ENCODE measurements at regions not wholly inside any gene's neighbourhood (a gene's known extent, or its start where the extent isn't known, plus 50 kb on each side); places are given as distances from the start of the nearest gene placed in this dataset.

DNA sequence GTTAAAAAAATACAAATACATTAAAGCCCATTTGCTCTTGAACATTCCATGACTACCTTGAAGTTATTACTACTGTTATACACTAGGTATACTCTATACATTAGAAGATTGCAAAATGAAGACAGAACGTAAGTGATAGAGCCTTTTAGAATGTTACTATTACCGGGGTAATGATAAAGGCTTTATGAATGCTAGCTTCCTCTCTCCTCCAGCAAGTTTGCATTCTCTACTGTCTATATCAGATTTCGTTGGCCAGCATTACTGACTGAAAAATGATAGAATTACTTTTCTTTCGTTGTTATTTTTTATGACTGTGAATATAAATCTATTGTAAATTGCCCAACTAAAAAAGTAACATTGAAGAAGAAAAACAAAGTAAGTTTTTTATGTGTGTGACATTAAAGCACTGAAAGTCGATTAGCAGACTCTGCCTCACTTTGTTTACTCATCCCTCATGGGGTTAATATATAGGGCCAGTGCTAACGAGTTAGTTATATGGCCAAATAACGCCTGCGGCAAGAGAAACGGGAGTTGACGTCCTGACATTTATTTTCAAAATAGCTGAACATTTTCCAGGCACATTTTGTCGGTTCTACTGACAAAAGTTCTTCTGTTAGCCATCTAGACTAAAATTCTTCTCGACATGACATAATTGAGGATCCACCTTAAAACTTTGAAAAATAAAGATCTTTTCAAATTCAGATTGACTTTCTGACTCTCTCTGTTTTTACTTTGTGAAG, 163.8 kb upstream of the KITLG start:
- TF ChIP-seq CTCF (IDR thresholded peaks at IDR 0.05 in 4 of 5, conservative IDR thresholded peaks at IDR 0.05 in 1 of 5) (no peak), POLR2A (IDR thresholded peaks at IDR 0.05) (no peak)
